GM12891 (cell line): ENCODE measurements at regions not wholly inside any gene's neighbourhood (a gene's known extent, or its start where the extent isn't known, plus 50 kb on each side); places are given as distances from the start of the nearest gene placed in this dataset.

ENCODE experiments used
- PAX5 ChIP-seq: IDR thresholded peaks from 2 replicates; pipeline ENCODE4 v1.6.1; 2011; ENCODE audit warnings: low read length, moderate library complexity, mild to moderate bottlenecking; ENCODE audit not compliant: insufficient read depth, severe bottlenecking
- POLR2A ChIP-seq: IDR thresholded peaks from 2 replicates; pipeline ENCODE4 v1.6.1; 2011; ENCODE audit warnings: low read depth, low read length, control low read depth
- POLR2AphosphoS5 ChIP-seq: IDR thresholded peaks from 2 replicates; pipeline ENCODE4 v1.6.1; 2011; ENCODE audit warnings: low read depth, low read length, control low read depth
- POU2F2 ChIP-seq: IDR thresholded peaks from 2 replicates; pipeline ENCODE4 v1.6.1; 2011; ENCODE audit warnings: low read depth, mild to moderate bottlenecking, control low read depth, low read length, moderate library complexity
- SPI1 ChIP-seq: IDR thresholded peaks from 2 replicates; pipeline ENCODE4 v1.6.1; 2011; ENCODE audit warnings: low read depth, low read length, control low read depth
- TAF1 ChIP-seq: IDR thresholded peaks from 2 replicates; pipeline ENCODE4 v1.6.1; 2011; ENCODE audit warnings: low read depth, low read length, control low read depth

DNA sequence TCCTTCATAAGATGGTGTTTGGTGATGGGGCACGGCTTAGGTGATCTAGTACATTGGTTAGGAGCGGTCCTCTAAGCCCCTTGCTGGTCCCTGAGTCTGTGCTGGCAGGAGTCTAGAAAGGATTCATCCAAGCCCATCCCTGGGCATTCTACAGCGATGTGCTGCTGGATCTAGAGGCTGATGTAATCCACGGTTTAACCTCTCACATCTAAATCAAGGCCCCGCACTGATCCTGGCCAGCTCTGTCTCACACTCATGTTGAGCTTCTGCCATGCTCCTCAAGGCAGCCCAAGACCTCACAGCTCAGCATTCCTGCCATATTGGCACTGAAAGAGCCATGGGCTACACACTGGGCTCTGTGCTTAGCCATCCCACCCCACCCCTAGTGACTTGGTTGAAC lies 664.8 kb downstream of the STK39 start:
- TF ChIP-seq POLR2A (no peak), TAF1 (no peak), POLR2AphosphoS5 (no peak), POU2F2 (no peak), SPI1 (no peak), PAX5 (no peak)
